HG02970 (cell line): ENCODE measurements at regions not wholly inside any gene's neighbourhood (a gene's known extent, or its start where the extent isn't known, plus 50 kb on each side); places are given as distances from the start of the nearest gene placed in this dataset.

Experiments used
- ATAC-seq: cut with Tn5 transposase; IDR thresholded peaks from one replicate; pipeline ENCODE4 v1.9.1; 2021; ENCODE audit warnings: mild to moderate bottlenecking, moderate library complexity, moderate number of reproducible peaks; ENCODE audit not compliant: unreplicated experiment, low FRiP score

DNA sequence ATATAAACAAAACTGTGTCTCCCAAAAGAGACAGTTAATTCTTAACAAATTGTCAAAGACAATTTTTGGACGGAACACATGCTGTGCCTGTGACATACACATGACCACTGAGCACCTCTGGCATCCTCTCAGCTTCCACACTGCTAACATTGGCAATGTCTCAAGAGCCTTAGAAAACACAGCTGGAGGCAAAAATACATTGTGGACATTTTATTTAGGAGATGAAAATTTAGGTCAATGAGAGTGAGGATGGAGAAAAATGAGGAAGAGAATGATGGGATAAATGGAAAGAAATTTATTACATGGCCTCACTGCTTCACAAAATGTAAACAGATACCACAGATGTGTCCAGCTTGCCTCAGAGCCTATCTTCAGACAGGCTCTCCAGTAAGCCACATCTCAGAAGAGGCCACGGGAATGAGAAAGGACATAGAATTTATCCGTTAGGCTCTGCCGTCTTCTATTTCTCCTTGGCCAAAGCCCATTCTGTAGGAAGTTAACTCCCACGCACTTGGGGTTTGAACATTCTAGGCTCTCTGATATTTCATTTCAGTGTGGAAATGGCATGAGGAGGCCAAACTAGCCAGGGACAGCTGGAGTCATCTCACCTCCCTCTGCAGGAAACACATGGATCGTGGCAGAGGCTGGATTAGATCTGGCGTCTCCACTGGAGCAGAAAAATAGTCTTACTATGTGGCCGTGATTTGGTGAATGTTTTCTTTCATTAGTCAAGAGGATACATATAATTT lies 519.4 kb upstream of the DSEL start:
- ATAC-seq = no peak

DNA sequence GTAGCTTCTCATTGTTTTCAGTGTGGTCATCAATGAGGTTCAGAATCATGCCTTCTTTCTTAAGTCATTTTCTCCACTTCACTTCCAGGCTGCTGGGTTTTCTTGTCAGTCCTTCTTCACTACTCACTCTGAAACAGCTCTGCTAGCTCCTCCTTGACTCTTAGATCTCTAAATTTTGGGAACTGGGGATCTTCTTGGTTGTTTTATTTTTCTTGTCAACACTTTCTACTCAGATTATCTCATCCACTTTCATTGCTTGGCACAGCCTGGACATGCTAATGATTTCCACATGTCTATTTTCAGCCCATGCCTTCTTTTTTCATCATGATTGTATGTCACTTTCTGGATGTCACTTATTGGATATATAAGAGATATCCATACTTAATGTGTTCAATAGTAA lies 517.8 kb upstream of the DSEL start:
- ATAC-seq = no peak

DNA sequence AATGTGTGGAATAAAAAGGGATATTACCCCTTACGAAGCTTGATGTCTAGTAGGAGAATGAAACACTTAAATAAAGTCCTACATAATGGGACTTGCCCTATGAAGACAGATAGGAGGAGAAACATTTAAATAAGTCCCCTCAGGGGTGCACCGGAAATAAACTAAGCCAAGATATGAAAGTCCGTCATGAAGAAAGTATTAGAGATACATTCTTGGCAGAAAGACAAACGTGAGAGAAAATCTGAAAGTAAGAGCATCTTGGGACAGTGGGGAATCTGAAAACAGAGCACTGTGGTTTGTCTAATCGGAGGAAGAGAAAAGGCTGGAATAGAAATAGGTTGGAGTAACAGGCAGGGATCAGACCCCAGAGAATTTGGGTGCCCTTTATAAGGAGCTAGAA lies 516.9 kb upstream of the DSEL start:
- ATAC-seq = no peak

DNA sequence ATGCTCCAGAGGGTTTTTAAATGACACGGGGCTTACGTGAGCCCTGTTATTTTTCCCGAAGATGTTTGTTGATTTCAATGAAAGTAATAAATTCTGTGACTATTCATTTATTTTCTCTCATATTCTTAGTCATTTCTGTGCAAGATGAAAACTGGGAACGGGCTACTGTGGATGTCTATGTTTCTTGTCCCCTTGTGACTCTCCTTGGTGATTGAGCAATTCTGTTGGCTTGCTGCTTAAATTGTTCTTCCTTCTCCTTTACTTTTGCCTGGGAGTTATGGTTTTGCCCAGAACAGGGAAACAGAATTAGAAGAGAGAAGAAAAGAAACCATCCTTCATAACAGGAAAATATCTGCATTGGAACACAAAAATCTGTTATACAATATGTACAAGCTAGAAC lies 508.2 kb upstream of the DSEL start:
- no peak for ATAC-seq

DNA sequence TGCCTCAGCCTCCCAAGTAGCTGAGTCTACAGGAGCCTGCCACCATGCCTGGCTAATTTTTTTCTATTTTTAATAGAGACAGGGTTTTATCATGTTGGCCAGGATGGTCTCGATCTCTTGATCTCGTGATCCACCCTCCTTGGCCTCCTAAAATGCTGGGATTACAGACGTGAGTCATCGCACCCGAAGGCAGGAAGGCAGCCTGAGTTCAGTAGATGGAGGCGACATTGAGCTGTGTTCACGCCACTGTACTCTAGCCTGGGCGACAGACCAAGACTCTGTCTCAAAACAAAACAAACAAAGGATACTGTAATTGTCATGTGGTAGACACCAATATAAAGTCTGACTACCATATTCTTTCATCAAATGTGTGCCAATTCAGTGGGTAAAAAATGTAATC lies 500.9 kb upstream of the DSEL start:
- no peak for ATAC-seq

DNA sequence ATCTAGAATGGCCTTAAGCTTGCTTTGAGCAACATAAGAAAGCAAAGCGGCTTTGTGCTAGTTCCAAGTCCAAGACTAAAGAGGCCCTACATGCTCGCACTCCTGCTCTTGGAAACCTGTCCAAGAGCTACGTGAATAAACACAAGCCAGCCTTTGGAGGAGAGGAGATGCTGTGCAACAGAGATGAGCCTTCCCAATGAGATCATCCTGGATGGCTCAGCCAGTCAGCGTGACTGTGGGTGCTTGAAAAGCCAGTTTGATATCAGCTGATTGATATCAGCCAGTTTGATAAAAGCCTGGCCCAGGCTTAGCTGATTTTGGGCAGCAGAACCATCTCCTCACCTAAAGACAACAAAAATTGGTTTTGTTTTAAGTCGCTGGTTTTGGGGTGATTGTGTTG lies 481.0 kb upstream of the DSEL start:
- no peak for ATAC-seq

DNA sequence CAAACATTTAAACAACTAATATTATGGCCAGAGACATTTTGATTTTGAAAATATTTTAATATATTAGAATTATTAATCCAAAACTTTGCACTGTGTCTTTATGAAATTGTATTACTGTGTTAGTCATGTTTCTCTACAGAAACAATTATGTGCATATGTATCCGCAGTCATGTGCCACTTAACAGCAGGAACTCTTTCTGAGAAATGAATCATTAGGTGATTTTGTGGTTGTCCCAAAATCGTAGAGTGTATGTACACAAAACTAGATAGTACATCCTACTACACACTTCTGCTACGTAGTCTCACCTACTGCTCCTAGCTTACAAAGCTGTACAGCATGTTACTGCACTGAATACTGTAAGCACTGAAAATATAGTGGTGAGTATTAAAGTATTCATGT lies 479.2 kb upstream of the DSEL start:
- no peak for ATAC-seq

DNA sequence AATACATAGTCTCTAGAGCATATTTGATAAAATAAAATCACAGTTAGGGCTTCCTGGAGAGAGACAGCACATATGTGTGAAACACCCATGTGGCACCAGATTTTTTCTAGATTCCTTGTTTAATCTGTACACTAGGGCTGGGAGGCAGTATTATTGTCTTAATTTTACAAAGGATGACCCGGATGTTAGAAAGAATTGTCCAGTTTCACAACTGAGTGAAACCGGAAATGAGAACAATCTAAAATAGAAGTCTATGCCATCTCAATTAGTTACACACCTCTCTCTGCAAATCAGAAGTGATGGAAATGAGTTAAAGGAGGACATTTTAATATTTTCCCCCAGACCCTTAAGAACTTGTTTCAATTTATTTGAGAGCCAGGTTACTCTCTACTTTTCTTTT lies 463.7 kb upstream of the DSEL start:
- no peak for ATAC-seq

DNA sequence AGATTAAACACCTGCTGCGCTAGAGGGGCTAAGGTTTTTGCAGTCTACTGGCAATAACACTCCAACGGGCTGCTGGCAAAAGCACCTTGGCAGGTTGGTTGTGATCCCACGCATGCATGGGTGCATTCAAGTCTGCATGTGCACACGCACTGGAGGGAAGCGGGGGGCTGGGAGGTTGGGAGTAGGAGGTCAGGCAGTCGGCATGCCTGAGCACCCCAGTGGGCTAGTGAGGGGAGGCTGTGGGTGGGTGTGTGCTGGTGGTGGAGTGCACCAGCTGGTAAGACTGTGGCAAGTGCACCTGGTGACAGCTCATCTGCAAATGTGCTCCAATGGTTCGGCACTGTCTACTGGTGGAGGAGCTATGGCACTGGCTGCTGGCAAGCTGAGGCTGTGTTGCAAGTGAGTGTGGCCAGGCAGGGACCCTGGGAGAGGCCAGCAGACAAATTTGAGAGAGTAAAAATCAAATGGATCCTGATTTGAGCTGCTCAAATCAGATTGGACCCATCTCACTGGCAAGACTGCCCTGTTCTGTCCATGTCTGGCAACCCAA lies 460.6 kb upstream of the DSEL start:
- no peak for ATAC-seq

DNA sequence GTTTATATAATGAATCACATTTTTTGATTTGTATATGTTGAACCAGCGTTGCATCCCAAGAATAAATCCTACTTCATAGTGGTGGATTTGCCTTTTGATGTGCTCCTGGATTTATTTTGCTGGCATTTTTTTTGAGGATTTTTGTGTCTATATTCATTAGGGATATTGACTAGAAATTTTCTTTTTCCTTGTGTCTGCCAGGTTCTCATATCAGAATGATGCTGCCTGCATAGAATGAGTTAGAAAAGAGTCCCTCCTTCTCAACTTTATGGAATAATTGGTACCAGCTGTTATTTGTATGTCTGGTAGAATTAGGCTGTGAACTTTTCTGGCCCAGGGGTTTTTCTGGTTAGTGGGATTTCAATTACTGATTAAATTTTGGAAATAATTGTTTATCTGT lies 457.4 kb upstream of the DSEL start:
- no peak for ATAC-seq

DNA sequence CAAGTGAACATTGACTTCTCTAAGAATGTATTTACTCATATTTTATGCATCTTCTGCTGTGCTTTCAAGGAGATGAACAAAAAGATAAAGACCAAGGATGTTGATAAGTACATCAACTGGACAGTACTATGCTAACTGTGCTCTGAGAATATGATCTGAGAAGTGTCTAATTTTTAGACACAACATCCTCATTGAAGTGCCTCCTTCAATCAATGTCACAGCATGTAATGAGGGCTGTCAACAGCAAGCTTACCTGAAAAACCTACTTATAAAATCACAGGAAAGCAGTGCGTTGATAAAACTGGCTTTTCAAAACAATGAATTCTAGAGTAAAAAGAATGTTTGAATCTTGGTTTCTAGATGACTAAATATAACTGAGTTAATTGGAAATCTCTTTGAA lies 452.9 kb upstream of the DSEL start:
- no peak for ATAC-seq

DNA sequence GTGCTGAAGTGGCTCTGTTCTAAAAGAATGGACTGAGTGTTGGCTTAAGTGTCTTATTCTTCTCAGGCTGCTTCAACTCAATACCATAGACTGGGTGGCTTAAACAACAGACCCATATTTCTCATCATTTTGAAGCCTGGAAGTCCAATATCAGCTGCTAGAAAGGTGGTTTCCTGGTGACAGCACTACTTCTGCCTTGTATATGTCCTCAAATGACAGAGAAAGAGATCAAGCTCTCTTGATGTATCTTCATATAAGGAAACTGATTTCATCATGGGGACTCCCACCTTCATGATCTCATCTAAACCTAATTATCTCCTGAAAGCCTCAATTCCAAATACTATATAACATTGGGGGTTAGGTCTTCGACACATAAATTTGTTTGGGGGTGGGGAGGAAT lies 449.7 kb upstream of the DSEL start:
- ATAC-seq = no peak

DNA sequence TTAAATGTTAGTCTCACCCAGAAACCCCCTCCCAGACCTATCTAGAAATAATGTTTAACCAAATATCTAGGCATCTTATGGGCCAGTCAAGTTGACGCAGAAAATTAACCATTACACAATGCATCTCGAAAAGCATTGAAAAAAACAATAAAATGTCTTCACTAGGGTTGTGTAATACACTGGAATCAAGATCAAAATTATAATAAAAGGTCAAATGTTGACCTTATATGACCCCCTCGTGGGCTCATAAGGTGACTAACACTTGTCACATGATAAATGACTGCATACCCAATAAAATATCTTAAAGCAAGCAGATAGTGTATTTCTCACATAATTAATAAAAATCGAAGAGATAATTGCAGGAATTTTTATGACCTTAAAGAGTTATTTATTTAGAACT lies 447.9 kb upstream of the DSEL start:
- no peak for ATAC-seq

DNA sequence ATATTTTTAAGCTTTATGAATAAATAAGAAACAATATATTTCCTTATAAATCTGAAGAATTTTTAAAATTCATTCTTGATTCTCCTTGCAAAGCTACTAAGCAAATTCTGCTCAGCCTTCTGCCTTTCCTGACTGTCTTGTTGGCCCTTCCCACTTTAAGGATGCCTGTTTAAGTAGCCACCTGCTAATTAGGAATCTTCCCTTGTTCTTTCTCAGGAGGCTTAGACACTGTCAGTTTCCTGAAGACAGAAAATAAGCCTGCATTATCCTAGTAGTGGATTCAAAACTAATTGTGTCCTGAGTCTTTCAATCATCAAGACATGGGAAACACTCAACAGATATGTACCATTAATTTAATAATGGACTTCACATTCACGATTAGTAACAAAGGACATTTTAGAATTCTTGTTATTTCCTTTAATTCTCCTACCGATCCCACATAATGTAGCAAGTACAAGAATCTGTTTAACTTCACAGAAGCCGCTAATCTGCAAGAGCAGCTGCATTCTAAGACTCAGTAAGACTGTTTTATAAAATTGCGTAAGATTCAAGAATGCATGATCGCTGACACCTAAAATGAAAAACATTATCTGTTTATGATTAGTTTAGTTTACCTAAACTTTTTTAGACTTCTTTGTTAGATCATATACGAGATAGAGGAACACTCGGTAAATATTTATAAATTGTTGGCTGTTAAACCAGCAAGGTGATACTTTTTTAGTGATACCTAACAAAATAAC lies 445.4 kb upstream of the DSEL start:
- ATAC-seq = no peak

DNA sequence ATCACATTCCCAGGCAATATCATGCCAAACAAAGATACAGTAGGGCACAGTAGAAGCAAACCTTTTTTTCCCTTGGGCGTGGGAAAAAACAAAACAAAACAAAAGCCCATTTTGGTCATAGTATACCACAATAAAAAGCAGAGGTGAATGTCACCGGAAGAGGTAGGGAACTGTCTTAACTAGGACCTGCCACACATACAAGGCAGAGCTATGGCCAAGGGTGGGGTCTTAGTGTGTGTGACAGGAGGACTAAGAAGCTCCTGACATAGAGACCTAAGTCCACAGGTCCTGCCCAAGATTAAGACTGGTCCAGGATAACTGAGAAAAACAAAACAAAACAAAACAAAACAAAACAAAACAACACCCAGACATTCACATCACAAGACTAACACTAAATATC lies 441.2 kb upstream of the DSEL start:
- no peak for ATAC-seq

DNA sequence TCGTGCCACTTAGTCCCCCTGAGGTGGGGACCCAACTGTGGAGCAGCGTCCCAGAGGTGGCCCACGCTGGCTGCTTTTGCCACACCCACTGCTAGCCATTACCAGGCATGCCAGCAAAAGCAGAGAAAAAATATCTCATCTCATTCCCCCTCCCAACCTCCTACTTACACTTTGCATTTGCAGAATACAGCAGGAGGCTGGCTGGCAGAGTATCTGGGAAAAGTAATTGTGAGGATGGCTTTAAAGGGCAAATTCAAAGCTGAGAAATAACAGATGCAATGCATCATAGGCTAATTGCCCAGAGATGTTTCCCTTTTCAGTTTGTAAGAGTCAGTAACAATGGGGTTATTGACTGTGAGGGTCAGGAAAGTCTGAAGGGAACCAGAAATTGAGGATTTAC lies 438.1 kb upstream of the DSEL start:
- ATAC-seq = no peak

DNA sequence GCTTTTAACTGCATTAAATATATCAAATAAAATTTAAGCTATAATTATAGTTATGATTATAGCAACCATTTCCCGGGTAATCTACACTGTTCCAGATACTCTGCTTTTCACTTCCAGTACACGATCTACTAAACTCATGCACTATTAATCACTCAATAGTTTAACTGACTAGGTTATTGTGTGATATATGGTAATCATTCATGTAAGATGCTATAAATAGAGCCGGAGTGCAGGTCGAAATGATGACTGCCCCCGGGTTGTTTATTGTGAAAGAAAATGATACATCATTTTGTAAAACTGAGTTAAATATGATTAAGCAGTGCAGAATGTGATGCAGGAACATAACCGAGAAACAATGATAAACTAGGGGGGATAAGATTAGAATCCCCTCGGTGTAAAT lies 434.6 kb upstream of the DSEL start:
- ATAC-seq = no peak

DNA sequence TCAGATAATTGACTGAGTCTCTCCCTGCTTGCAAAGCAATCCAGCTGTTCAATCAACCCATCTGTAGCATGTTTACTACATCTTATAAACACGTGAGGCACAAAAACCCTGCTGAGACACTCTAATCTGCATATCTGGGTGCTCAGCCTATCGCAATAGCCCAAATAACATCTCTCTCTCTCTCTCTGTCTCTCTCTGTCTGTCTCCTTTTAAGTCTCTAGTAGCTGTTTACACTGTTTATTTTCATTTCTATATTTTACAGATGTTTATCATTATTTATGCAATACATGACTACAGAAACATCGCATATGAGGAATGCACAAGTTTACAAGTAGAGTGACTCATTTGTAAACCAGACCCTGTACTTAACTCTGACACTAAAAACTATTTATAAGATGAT lies 422.1 kb upstream of the DSEL start:
- no peak for ATAC-seq

DNA sequence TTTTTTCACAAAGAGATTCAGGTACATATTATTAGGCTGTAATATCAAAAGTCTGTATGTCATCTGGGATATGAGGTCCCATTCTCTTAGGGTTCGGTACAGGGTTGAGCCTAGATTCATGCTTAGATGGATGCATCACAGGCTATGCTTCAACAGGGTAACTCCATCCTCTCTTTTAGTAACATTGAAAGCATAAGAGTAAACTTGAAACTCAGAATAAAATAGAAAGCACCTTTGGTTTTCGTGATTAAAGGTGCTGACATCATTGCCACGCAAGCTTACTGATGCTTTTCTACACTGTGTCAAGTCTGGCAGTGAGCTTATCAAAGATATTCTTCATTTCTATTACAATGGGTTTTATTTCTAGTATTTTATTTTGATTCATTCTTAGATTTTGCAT lies 419.1 kb upstream of the DSEL start:
- no peak for ATAC-seq

DNA sequence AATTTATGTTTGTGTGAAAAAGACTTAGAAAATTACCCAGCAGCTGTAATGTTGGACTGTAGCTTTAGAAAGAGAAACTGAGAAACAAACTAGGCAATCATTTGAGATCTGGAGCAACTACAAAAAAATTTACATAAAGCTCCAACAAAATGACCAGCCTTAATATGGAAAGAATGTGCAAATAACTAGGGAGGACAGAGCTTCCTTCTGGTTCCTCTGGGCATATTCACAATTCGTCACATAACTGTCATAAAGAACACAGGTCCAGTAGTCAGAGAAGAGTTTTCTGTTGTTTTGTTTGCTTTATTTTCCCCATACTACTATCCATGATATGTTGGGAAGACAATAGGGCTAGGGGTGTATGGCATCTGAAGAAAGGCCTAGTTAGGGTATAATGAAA lies 416.8 kb upstream of the DSEL start:
- no peak for ATAC-seq

DNA sequence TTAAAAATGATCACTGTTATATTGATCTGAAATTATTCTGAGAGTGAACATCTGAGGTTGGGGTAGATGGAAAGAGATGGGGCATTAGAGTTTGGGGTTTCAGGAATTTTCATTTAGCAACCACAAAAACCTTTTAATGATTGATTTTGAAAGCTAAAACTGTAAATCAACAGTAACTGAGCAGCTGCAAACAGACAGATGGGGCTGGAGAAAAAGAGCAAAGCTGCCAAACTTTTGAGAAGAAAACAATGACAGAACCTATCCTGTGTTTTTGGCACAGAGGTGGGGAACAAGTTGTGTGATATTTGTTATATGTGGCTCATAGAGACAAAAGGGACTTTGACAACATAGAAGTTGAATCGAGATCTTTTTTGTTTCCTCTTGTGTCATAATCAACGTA lies 415.8 kb upstream of the DSEL start:
- ATAC-seq = no peak
